K562 (cell line): ENCODE measurements at regions not wholly inside any gene's neighbourhood (a gene's known extent, or its start where the extent isn't known, plus 50 kb on each side); places are given as distances from the start of the nearest gene placed in this dataset.

Experiments used
- ATAC-seq: fragments of 200-7000 bp; cut with Tn5 transposase; 3 replicates; pipeline ENCODE4 v1.9.1; 2020; ENCODE audit warnings: moderate library complexity
- BruUV-seq: library from RNA; stranded (reverse); fragments of 400-500 nt; replicated peaks from 2 replicates; lab custom pipeline; 2021; lab: Mats Ljungman, UMichigan
- CTCF ChIA-PET: fragments of 300-600 bp; formaldehyde crosslinking; extraction: SDS; loops from one replicate; lab custom pipeline; 2021; ENCODE audit warnings: low intra/inter-chr PET ratio; lab: Yijun Ruan, JAX
- POLR2A ChIA-PET: fragments of 300-600, 350-650 bp; sonication (Branson Sonifier 250); formaldehyde crosslinking; extraction: SDS; loops from one replicate; lab custom pipeline; 2021; ENCODE audit warnings: antibody characterized with exemption, inconsistent platforms; lab: Yijun Ruan, JAX
- DNase-seq, 4 experiments: peaks; one replicate each; pipeline versions ENCODE4 v3.0.0 to v3.0.0-alpha.2; 2011 to 2018; ENCODE audit warnings: low spot score in 3 of 4, mixed read lengths in 3 of 4; ENCODE audit errors: extremely low read depth in 1 of 4
- FAIRE-seq: peaks from 2 replicates; lab custom pipeline; 2011; peaks lifted over from hg19 to GRCh38; lab: Jason Lieb, UNC
- H2AFZ ChIP-seq: 2 replicates; pipeline ENCODE4 v1.6.0; 2011; ENCODE audit warnings: low read depth, low read length, control low read depth, inconsistent platforms
- H3K27ac ChIP-seq: fragments of 200-600 bp; 3 replicates; pipeline ENCODE4 v1.8.0; 2011; ENCODE audit warnings: low read depth, mild to moderate bottlenecking, control low read depth, inconsistent platforms, low read length, moderate library complexity, mixed read lengths; ENCODE audit errors: extremely low read depth
- H3K27me3 ChIP-seq, 2 experiments: fragments of 300-600 bp in 1 of 2; 2 replicates in 1 of 2; 3 replicates in 1 of 2; pipeline versions ENCODE4 v1.6.0 to v1.8.0; 2011; ENCODE audit warnings: inconsistent platforms in 2 of 2, low read length in 2 of 2, mild to moderate bottlenecking in 1 of 2, mixed read lengths in 1 of 2, moderate library complexity in 1 of 2; ENCODE audit not compliant: control insufficient read depth in 2 of 2, insufficient read depth in 2 of 2
- H3K36me3 ChIP-seq: fragments of 300-600 bp; 3 replicates; pipeline ENCODE4 v1.8.0; 2011; ENCODE audit warnings: mild to moderate bottlenecking, low read length, inconsistent platforms; ENCODE audit not compliant: control insufficient read depth, insufficient read depth
- H3K4me1 ChIP-seq, 2 experiments: fragments of 200-600 bp in 1 of 2; replicated peaks in 1 of 2; 2 replicates in 1 of 2; 3 replicates in 1 of 2; pipeline versions ENCODE4 v1.5.1 to v1.8.0; 2011; ENCODE audit warnings: inconsistent platforms in 2 of 2, low read length in 2 of 2, mild to moderate bottlenecking in 1 of 2, mixed read lengths in 1 of 2, moderate library complexity in 1 of 2; ENCODE audit not compliant: control insufficient read depth in 2 of 2, insufficient read depth in 2 of 2
- H3K4me2 ChIP-seq: 2 replicates; pipeline ENCODE4 v1.6.1; 2011; ENCODE audit warnings: low read length, control low read depth, inconsistent platforms, mixed read lengths; ENCODE audit not compliant: insufficient read depth
- H3K4me3 ChIP-seq: fragments of 200-600 bp; sonication (generic), shearing (Covaris generic); 2 replicates; pipeline ENCODE4 v1.5.1; 2016; ENCODE audit warnings: control low read depth, inconsistent platforms
- H3K79me2 ChIP-seq: fragments of 200-600 bp; 3 replicates; pipeline ENCODE4 v1.8.0; 2011; ENCODE audit warnings: low read length, inconsistent platforms; ENCODE audit not compliant: control insufficient read depth, insufficient read depth
- H3K9ac ChIP-seq, 2 experiments: 2 replicates each; pipeline versions ENCODE4 v1.6.0 to v1.6.1; 2011; ENCODE audit warnings: low read depth in 2 of 2, low read length in 2 of 2, control low read depth in 1 of 2, inconsistent platforms in 1 of 2, mild to moderate bottlenecking in 1 of 2, mixed read lengths in 1 of 2; ENCODE audit not compliant: insufficient read depth in 1 of 2
- H3K9me1 ChIP-seq: one replicate; pipeline ENCODE4 v1.6.0; 2011; ENCODE audit warnings: inconsistent platforms, mild to moderate bottlenecking, low read length, moderate library complexity; ENCODE audit not compliant: control insufficient read depth, insufficient read depth
- H3K9me3 ChIP-seq: replicated peaks from 2 replicates; pipeline ENCODE4 v1.5.1; 2011; ENCODE audit warnings: low read depth, low read length, inconsistent platforms; ENCODE audit not compliant: control insufficient read depth, insufficient read depth
- H4K20me1 ChIP-seq: replicated peaks from 2 replicates; pipeline ENCODE4 v1.6.1; 2011; ENCODE audit warnings: low read length, inconsistent platforms, mixed read lengths; ENCODE audit not compliant: control insufficient read depth, insufficient read depth
- ARHGAP35 ChIP-seq: fragments of 450-650 bp; IDR thresholded peaks from 2 replicates; pipeline ENCODE4 v1.6.1; 2018; ENCODE audit not compliant: partially characterized antibody
- CAMTA2 ChIP-seq: fragments of 250-450 bp; sonication (Bioruptor Pico); conservative IDR thresholded peaks from 2 replicates; pipeline ENCODE4 v1.5.1; 2022
- CCAR2 ChIP-seq: fragments of 200-400 bp; formaldehyde crosslinking; IDR thresholded peaks from 2 replicates; pipeline ENCODE4 v1.6.1; 2017; ENCODE audit warnings: mild to moderate bottlenecking, low read depth, low read length
- CSDE1 ChIP-seq, 2 experiments: fragments of 450-650 bp; IDR thresholded peaks; 2 replicates each; pipeline ENCODE4 v1.6.1; 2016; ENCODE audit warnings: mild to moderate bottlenecking in 1 of 2
- FOXJ2 ChIP-seq: fragments of 200-800 bp; sonication (Bioruptor generic); IDR thresholded peaks from 2 replicates; pipeline ENCODE4 v1.6.1; 2016; ENCODE audit warnings: missing genetic modification characterization, missing compliant biosample characterization
- KDM5B ChIP-seq: fragments of 200-600 bp; sonication (generic); IDR thresholded peaks from 2 replicates; pipeline ENCODE4 v1.6.1; 2012; ENCODE audit warnings: low read depth, mild to moderate bottlenecking, moderate library complexity, low read length, control low read depth, inconsistent platforms; ENCODE audit not compliant: insufficient replicate concordance
- MLX ChIP-seq, 2 experiments: fragments of 450-650 bp in 1 of 2; sonication (generic) in 1 of 2; formaldehyde crosslinking; conservative IDR thresholded peaks; 2 replicates each; pipeline versions ENCODE4 v1.4.0 to v1.8.1; 2020 to 2022; ENCODE audit warnings: mild to moderate bottlenecking in 1 of 2, missing genetic modification reagents in 1 of 2
- RFX5 ChIP-seq: IDR thresholded peaks from 2 replicates; pipeline ENCODE4 v1.6.1; 2011; ENCODE audit warnings: low read depth, mild to moderate bottlenecking, improper control_type of control experiment, low read length
- SETDB1 ChIP-seq: IDR thresholded peaks from one replicate; pipeline ENCODE4 v1.6.1; 2012; ENCODE audit warnings: low read length, control low read depth, inconsistent platforms
- SMAD2 ChIP-seq: fragments of 150-350 bp; IDR thresholded peaks from 2 replicates; pipeline ENCODE4 v1.6.1; 2014; ENCODE audit warnings: low read depth, mild to moderate bottlenecking, low read length
- STAT5B ChIP-seq: fragments of 250-450 bp; sonication (Bioruptor Pico); IDR thresholded peaks from 2 replicates; pipeline ENCODE4 v1.8.0; 2021; ENCODE audit warnings: mild to moderate bottlenecking, inconsistent platforms
- SUPT5H ChIP-seq: fragments of 450-650 bp; IDR thresholded peaks from 2 replicates; pipeline ENCODE4 v1.6.1; 2016
- ZBTB17 ChIP-seq: fragments of 450-650 bp; formaldehyde crosslinking; IDR thresholded peaks from 2 replicates; pipeline ENCODE4 v1.4.0; 2020; ENCODE audit warnings: mild to moderate bottlenecking
- ZNF347 ChIP-seq: fragments of 450-650 bp; formaldehyde crosslinking; IDR thresholded peaks from 2 replicates; pipeline ENCODE4 v1.4.0; 2020; ENCODE audit warnings: low read depth, mild to moderate bottlenecking, moderate library complexity
- ZNF431 ChIP-seq: sonication (generic); formaldehyde crosslinking; IDR thresholded peaks from 2 replicates; pipeline ENCODE4 v1.8.0; 2022; ENCODE audit warnings: mild to moderate bottlenecking, missing genetic modification reagents
- ZSCAN32 ChIP-seq: fragments of 450-650 bp; formaldehyde crosslinking; IDR thresholded peaks from 2 replicates; pipeline ENCODE4 v1.4.0; 2020; ENCODE audit warnings: mild to moderate bottlenecking, moderate library complexity
- WGBS: fragments of 100-300 bp; shearing (Covaris generic); methylation state at CpG from one replicate; pipeline ENCODE4 v1.1.6; 2016; ENCODE audit warnings: low coverage, mixed read lengths; ENCODE audit not compliant: insufficient coverage; ENCODE audit errors: missing lambda C conversion rate; 5-methylcytosine and 5-hydroxymethylcytosine counted together
- in situ Hi-C: fragments of 300-500 bp; cut with MboI; formaldehyde crosslinking; loops from 4 replicates; pipeline ENCODE4 v1.15.0; 2018; ENCODE audit warnings: inconsistent platforms, mixed read lengths
- intact Hi-C: fragments of 100-400 bp; cut with micrococcal nuclease; formaldehyde crosslinking; loops from 2 replicates; pipeline ENCODE4 v1.14.2; 2022
- TF ChIP-seq, protein P1 (sequence below): fragments of 450-650 bp; IDR thresholded peaks from 2 replicates; pipeline ENCODE4 v1.6.1; 2017; ENCODE audit warnings: antibody characterized with exemption, mild to moderate bottlenecking

- Histone ChIP-seq H3K4me3 (no peak overlapping the region), H3K27ac (no peak overlapping the region), H3K27me3 (no peaks in the 10 kb centered on the region), H3K4me1 (no peaks in the 10 kb centered on the region), H3K9ac (no peak overlapping the region), H3K9me3 (0 out of 2 replicates have a peak, but pooled peaks cover 2% of the 10 kb centered on the region), H4K20me1 (no peaks in the 10 kb centered on the region), H3K9me1 (no peaks in the 10 kb centered on the region), H3K36me3 (no peaks in the 10 kb centered on the region), H3K79me2 (no peaks in the 10 kb centered on the region), H2AFZ (no peak overlapping the region), H3K4me2 (no peak overlapping the region)
- FAIRE-seq: no peak
- intact Hi-C loops (no loop called here), in situ Hi-C loops (no loop called here)
- CTCF ChIA-PET: no interaction called here
- TF ChIP-seq ZBTB17 (CRISPR knock-in tag): no peak
- no peak for TF ChIP-seq CCAR2
- no peak for TF ChIP-seq STAT5B (CRISPR knock-in tag)
- TF ChIP-seq ZNF347 (CRISPR knock-in tag): no peak
- TF ChIP-seq CAMTA2 (CRISPR knock-in tag): no peak
- TF ChIP-seq ARHGAP35: no peak
- TF ChIP-seq MLX (CRISPR knock-in tag; conservative IDR thresholded peaks at IDR 0.05): no peak
- TF ChIP-seq FOXJ2: no peak
- no peak for TF ChIP-seq CSDE1 (IDR thresholded peaks at IDR 0.05)
- TF ChIP-seq, protein P1, sequence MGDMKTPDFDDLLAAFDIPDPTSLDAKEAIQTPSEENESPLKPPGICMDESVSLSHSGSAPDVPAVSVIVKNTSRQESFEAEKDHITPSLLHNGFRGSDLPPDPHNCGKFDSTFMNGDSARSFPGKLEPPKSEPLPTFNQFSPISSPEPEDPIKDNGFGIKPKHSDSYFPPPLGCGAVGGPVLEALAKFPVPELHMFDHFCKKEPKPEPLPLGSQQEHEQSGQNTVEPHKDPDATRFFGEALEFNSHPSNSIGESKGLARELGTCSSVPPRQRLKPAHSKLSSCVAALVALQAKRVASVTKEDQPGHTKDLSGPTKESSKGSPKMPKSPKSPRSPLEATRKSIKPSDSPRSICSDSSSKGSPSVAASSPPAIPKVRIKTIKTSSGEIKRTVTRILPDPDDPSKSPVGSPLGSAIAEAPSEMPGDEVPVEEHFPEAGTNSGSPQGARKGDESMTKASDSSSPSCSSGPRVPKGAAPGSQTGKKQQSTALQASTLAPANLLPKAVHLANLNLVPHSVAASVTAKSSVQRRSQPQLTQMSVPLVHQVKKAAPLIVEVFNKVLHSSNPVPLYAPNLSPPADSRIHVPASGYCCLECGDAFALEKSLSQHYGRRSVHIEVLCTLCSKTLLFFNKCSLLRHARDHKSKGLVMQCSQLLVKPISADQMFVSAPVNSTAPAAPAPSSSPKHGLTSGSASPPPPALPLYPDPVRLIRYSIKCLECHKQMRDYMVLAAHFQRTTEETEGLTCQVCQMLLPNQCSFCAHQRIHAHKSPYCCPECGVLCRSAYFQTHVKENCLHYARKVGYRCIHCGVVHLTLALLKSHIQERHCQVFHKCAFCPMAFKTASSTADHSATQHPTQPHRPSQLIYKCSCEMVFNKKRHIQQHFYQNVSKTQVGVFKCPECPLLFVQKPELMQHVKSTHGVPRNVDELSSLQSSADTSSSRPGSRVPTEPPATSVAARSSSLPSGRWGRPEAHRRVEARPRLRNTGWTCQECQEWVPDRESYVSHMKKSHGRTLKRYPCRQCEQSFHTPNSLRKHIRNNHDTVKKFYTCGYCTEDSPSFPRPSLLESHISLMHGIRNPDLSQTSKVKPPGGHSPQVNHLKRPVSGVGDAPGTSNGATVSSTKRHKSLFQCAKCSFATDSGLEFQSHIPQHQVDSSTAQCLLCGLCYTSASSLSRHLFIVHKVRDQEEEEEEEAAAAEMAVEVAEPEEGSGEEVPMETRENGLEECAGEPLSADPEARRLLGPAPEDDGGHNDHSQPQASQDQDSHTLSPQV: no peak
- no peak for TF ChIP-seq RFX5
- TF ChIP-seq ZSCAN32: no peak
- TF ChIP-seq KDM5B: no peak
- TF ChIP-seq ZNF431 (CRISPR knock-in tag): no peak
- no peak for TF ChIP-seq SMAD2
- no peak for TF ChIP-seq SETDB1
- no peak for TF ChIP-seq SUPT5H
- BruUV-seq: no TSS peak
- POLR2A ChIA-PET: no interaction called here
- DNase-seq: no peak
- ATAC-seq: no peak
- WGBS: 0% methylated on average over 1 of the region's 1 CpG
These were observed 299.6 kb upstream of the GRIN3A start for GRCh38 chr9:102038006-102038405.
